AG04450 (cell line): ENCODE measurements at regions not wholly inside any gene's neighbourhood (a gene's known extent, or its start where the extent isn't known, plus 50 kb on each side); places are given as distances from the start of the nearest gene placed in this dataset.

ENCODE experiments used
- CTCF ChIA-PET: fragments of 300-600, 350-600 bp; formaldehyde crosslinking; extraction: SDS; loops from one replicate; lab custom pipeline; 2022; ENCODE audit warnings: antibody characterized with exemption, inconsistent platforms; lab: Charles Lee
- POLR2A ChIA-PET: fragments of 350-600 bp; formaldehyde crosslinking; extraction: SDS; loops from one replicate; lab custom pipeline; 2021; ENCODE audit warnings: antibody characterized with exemption, inconsistent platforms; lab: Yijun Ruan, JAX
- DNase-seq: peaks from one replicate; pipeline ENCODE4 v3.0.0-alpha.2; 2011; ENCODE audit warnings: low read depth, low spot score
- H3K27ac ChIP-seq: one replicate; pipeline ENCODE4 v1.5.1; 2012; ENCODE audit warnings: low read depth, low read length, control low read depth
- H3K27me3 ChIP-seq: one replicate; pipeline ENCODE4 v1.6.0; 2012; ENCODE audit warnings: low read length; ENCODE audit not compliant: control insufficient read depth, insufficient read depth
- H3K4me3 ChIP-seq: 2 replicates; pipeline ENCODE4 v1.5.1; 2011; ENCODE audit warnings: mild to moderate bottlenecking, low read depth, low read length, control low read depth
- H3K9me3 ChIP-seq: 2 replicates; pipeline ENCODE4 v1.5.1; 2012; ENCODE audit warnings: low read length; ENCODE audit not compliant: control insufficient read depth, insufficient read depth
- CTCF ChIP-seq: IDR thresholded peaks from 2 replicates; pipeline ENCODE4 v1.5.1; 2011; ENCODE audit warnings: low read depth, low read length, control low read depth, inconsistent platforms

- CTCF ChIA-PET: interaction anchor here (0.6 kb wide), 1 partner anchor 1144 kb away, joined by 3 read pairs; no protein-coding TSS in a partner anchor
- no peak overlapping the region for H3K4me3 ChIP-seq
These were observed 196.2 kb downstream of the C1orf94 start for GRCh38 chr1:34372891-34373290.

GRCh38 chr1:34373912-34374311 lies 197.2 kb downstream of the C1orf94 start:
- no peaks in the 10 kb centered on the region for H3K27me3 ChIP-seq
- no peak for DNase-seq
- POLR2A ChIA-PET: no interaction called here
- no peak overlapping the region for H3K4me3 ChIP-seq
- no peak for TF ChIP-seq CTCF
- H3K27ac ChIP-seq: no peak overlapping the region
- no peaks in the 10 kb centered on the region for H3K9me3 ChIP-seq
- CTCF ChIA-PET: no interaction called here

More at GRCh38 chr1:34372891-34373290, 196.2 kb downstream of the C1orf94 start:
- POLR2A ChIA-PET: no interaction called here
- H3K9me3 ChIP-seq: no peaks in the 10 kb centered on the region
- H3K27me3 ChIP-seq: no peaks in the 10 kb centered on the region
- no peak for TF ChIP-seq CTCF
- no peak for DNase-seq
- H3K27ac ChIP-seq: no peak overlapping the region

GRCh38 chr1:34376531-34376930 lies 199.8 kb downstream of the C1orf94 start:
- ChIA-PET CTCF (no interaction called here), POLR2A (no interaction called here)
- no peak overlapping the region for H3K27ac ChIP-seq
- TF ChIP-seq CTCF: no peak
- peaks cover 2% of the 10 kb centered on the region; the same call in 1 of the 2 replicates for H3K9me3 ChIP-seq
- H3K27me3 ChIP-seq: no peaks in the 10 kb centered on the region
- DNase-seq: no peak
- H3K4me3 ChIP-seq: no peak overlapping the region

- H3K4me3 ChIP-seq: no peak overlapping the region
- CTCF ChIA-PET: no interaction called here
- no peak for DNase-seq
These were observed 202.5 kb downstream of the C1orf94 start for GRCh38 chr1:34378968-34379856.

More at GRCh38 chr1:34378968-34379856, 202.5 kb downstream of the C1orf94 start:
- Histone ChIP-seq H3K9me3 (peaks cover 2% of the 10 kb centered on the region; the same call in 1 of the 2 replicates), H3K27me3 (no peaks in the 10 kb centered on the region), H3K27ac (no peak overlapping the region)
- POLR2A ChIA-PET: no interaction called here
- TF ChIP-seq CTCF: no peak
